Forelimb muscle (tissue), 1 donor: ENCODE measurements at regions not wholly inside any gene's neighbourhood (a gene's known extent, or its start where the extent isn't known, plus 50 kb on each side); places are given as distances from the start of the nearest gene placed in this dataset.
"Not testable (repeated sequence)": the region's sequence is repeated elsewhere in the genome, so short reads cannot be mapped to it uniquely, and the experiment has no call there.

Experiments used
- DNase-seq: peaks from one replicate; pipeline ENCODE4 v3.0.0-alpha.2; 2013; ENCODE audit warnings: low read depth

DNA sequence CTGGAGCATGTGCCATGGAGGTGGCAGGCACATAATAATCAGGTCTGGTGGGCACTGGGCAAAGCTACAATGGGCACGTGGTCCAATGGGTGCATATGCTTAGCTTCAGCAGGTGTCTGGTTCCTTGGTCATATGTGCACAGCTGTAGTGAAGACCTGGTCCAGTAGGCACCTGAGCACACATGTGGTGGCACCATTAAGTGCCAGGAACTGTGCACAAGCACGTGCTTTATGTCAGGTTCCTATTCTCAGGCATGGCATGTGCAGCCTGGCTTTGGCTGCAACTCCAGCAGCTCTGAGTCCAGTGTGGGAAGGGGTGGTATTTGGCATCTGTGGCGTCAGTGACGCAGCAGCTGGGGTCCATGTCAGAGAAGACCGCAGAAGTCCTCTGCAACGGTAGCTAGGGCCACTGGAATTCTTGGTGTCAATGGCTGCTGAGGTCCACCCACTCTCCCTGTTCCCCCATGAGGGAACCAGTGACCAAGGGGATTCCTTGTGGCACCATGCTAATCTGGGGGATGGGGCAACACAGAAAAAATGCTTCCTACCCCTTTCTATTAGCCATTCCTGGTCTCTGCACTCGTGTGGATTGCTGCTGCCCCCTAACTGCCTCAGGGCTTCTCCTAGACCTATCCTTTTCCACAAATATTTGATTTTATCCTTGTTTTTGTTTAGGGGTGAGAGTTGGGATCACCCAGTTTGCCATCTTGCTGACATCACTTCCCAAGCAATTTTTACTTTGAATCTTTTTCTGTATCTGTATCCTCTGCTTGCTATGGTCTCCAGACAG, 262.9 kb upstream of the MAP2 start:
- no peak for DNase-seq

DNA sequence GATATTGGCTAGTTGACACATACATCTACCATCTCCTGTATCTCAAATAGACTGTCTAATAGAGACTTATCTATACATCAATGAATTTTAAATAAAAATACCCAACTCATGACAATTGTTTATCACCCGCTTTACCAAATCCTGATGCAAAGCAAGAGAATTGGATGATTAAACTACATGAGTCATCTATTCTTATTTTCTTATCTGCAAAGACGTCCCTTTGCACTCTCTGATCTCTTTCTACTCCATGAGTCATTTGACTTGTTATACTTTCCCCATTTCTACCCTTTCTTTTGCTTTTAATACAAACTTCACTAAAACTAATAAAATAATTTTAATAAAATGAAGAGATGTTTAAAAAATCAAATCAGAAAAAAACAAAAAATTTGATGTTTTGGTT, 261.7 kb upstream of the MAP2 start:
- DNase-seq = no peak

DNA sequence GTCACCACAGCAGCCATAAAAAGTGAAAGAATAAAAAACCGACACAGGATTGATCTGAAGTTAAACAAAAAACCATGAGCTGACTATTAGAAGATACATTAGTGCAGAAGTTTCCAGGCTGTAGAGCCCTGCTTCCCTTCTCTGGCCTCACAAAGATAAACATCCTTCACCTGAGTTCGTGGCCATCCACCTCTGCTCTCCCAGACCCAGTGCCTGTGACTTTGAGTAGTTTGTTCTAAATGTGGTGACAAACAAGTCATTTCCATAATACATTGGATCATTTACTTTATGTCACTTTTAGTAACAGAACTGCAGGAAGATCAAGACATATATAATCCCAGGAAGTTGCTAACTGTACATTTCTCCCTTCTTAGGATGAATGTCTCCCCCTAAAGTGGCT, 241.9 kb upstream of the MAP2 start:
- no peak for DNase-seq

DNA sequence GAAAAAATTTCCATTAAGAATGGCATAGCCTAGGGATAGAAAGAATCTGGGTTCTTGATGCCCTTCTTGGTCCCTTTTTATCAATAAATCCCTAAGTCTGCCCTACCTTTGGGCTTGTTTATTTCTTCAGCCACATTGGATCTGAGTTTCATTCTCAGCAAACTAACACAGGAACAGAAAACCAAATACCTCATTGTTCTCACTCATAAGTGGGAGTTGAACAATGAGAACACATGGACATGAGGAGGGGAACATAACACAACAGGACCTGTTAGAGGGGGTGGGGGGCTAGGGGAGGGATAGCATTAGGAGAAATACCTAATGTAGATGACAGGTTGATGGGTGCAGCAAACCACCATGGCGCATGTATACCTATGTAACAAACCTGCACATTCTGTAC, 237.0 kb upstream of the MAP2 start:
- DNase-seq = not testable (repeated sequence)

DNA sequence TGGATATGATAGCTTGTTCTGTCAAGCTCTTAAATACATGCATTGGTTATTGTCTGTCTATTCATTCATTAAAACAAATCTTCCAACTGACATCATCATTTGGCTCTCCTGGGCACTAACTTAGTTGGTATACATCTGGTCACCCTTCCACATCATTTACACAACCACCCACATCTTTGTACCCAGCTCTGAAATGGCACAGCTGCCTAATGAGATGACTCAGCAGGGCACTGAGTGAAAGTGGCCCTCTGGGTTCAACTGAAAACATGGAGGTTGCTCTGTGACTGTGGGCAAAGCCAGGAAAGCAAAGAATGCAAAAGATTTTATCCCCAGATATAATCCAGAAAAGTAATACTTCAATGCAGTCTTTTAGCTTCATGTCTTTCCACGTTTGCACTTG, 234.0 kb upstream of the MAP2 start:
- no peak for DNase-seq

DNA sequence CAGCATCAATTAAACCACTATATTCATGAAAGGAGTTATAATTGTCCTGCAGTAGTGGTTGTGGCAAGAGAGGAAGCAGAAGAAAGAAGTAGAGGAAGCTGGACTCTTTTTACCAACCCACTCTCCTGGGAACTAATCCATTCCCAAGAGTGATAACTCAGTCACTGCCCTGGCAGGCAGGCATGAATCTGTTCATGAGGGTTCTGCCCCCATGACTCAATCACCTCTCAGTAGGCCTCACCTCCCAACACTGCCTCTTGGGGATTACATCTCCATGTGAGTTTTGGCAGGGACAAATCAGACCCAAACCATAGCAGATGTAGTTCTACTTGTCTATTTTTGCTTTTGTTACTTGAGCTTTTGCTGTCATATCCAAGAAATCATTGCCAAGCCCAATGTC, 232.7 kb upstream of the MAP2 start:
- DNase-seq = no peak

DNA sequence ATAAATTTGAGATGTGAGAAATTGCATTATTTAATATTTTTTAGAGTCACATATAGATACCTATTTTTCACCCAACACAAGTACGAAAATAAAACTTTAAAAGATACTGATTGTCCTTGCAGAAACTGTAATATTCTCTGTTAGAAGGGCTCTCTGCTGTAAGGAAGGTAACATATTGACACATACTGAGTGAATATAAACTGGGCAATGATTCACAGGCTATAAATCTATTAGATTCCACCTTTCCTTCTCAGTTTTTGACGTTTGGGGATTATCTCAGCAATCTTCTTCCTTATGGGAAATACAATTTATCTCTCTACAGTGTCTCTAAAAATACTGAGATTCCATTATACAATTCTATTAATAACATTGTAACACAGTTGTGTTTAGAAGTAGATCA, 229.1 kb upstream of the MAP2 start:
- DNase-seq = no peak

DNA sequence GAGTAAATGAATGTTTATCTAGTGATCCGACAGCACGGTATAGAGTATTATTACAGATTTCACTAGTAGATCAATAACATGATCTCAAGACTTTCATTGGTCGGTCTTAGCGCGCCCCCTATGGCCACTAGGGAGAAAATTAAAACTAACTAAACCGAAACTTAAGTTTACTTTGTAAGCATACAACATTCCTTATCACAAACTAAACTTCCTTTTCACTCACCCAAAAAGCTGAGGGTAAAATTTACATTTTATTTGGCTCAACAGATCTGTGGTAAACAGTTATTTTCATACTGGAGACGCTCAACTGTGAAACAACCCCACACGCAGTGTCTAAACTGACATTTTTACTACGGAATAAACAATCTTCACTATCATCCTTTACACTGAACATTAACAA, 215.6 kb upstream of the MAP2 start:
- no peak for DNase-seq

DNA sequence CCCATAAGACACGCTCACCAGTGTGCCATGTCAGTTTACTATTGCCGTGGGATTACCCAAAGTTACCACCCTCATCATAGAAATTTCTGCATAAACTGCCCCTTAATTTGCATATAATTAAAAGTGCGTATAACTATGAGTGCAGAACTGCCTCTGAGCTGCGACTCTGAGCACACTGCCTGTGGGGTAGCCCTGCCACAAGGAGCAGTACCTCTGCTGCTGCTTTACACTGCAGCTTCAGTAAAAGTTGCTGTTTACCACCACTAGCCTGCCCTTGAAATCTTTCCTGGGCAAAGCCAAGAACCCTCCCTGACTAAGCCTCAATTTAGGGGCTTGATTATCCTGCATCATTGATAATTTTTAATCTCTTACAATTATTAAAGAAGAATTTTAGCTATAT, 213.9 kb upstream of the MAP2 start:
- DNase-seq = no peak

DNA sequence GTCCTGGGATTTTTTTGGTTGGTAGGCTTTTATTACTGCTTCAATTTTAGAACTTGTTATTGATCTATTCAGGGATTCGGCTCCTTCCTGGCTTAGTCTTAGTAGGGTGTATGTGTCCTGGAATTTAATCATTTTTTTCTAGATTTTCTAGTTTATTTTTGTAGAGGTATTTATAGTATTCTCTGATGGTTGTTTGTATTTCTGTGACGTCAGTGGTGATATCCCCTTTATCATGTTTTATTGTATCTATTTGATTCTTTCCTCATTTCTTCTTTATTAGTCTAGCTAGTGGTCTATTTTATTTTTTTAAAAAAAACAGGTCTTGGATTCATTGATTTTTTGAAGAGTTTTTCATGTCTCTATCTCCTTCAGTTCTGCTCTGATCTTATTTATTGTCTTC, 193.3 kb upstream of the MAP2 start:
- no peak for DNase-seq

DNA sequence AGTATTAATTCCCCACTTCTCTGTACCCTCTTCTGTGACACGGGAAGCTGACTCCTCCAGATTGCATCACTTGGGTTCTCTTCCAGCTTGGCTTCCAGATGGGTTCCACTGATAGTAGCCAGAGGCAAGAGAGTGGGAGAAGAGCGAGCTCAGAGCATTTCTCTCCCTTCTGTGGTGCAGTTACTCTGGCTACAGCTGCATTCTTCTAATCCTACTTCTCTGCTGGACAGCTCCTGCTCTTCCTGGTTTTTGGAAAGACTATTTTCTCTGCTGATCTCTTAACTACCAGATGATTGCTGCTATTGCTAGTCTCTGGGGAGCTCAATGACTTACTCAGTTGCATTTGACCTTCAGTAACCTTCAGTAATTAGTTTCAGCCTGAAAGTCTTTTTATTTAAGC, 187.5 kb upstream of the MAP2 start:
- no peak for DNase-seq

DNA sequence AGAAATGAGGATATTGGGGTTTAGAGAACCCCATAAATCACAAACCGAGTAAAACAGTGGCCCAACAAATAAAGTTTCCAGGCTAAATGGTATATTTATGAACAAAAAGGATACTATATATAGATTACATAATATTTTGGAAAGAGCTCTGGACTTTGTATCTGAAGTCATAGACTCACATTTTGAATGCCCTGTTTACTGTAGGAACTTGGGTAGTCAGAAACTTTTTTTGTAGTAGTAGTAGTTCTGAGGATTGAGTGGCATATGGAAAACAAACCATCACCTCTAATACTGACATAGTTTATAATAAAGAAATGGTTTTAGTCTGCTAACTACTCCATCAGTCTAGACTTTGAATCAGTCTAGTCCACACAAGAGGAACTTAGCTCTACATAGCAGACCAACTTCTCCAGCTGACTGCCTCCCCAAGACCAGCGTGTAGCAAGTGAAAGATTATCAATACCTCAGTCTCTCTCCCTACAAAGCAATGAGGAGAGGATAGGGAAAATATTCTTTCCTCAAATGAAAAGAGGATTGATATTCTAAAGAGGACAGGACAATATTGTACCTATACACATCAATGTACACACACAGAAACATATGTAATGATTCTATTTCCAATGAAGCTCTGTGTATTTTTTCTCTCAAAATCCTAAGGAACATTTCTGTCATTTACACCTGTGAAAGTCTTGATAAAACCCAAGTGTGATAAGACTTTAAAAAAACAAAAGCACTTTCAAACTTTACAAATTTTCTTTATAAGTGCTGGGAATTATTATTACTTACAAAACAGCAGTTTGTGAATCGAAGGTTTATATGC, 184.9 kb upstream of the MAP2 start:
- DNase-seq = no peak

DNA sequence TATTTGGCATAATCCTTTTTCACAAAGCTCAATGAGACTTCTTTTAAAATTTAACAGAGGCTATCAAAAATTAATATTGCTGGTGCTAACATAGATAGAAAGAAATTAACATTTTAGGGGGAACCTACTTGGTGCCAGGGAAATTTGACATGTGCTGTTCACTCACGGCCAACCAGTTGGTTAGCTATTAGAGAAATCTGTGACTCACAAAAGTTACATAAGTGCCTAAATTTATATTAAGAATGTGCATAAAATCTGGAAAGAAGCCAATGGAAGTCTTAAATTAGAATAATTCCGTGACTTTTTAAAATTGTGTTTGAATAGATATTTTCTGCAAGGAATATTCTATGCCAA, 184.3 kb upstream of the MAP2 start:
- DNase-seq = no peak

DNA sequence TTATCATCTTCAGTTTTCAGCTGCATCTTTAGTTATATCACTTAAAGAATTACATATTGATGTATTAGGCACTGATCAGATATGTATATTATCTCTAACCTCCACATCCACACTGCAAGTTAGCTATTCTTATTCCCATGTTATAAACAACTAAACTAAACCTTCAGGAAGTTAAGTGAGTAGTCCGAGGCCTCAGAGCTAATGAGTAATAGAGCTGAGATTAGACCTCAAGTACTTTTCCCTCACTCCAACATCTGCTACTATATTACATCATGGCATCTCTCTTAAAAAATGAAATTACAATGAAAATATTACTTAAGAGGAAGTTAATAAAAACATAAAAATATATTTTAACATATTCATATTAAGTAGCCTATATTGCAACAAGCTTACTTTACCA, 183.6 kb upstream of the MAP2 start:
- DNase-seq = no peak

DNA sequence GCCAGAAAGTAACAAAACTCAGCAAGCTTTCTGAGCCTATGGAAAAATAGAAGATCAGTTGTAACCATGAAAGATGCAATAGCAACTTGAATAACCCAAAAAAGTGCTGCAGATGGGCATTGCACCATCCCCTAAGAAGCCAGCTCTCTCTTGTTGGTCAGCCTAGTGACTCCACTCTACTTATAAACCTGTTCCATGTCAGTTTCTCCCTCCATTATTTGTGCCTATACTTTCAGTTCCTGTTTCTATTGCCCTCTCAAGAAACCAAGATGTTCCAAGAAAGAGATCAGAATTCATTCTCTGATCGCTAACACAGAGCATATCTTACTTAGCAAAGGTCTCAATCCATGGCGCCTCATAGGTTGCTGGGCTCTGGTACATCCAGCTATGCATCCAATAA, 170.3 kb upstream of the MAP2 start:
- DNase-seq = no peak

DNA sequence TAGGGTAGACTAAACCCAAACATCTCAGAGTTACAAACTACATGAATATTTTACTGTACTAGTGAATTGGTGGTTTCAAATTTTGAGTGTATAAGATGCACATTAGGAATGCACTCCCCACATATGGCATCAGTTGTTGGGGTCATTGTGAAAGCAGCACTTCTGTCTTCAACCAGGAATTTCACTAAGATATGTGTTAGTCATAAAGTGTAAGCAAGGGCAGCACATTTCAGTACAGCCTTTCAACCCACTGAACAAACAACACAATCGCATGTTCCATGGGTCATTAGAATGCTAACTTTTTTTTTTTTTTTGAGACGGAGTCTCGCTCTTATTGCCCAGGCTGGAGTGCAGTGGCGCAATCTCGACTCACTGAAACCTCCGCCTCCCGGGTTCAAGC, 164.1 kb upstream of the MAP2 start:
- DNase-seq = no peak

DNA sequence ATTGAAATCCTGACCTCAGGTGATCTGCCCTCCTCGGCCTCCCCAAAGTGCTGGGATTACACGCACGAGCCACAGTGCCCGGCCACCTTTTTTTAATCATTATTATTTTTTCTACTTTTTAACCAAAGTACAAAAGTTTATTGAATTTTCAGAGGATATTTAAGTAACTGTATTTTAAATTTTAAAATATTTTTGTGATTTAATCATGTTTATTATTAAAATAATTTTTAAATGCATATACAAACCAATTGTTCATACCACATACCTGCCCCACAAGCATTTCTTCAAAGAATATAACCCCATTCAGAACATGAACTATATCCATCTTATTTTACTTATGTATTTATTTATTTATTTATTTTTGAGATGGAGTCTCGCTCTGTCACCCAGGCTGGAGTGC, 163.6 kb upstream of the MAP2 start:
- no peak for DNase-seq

DNA sequence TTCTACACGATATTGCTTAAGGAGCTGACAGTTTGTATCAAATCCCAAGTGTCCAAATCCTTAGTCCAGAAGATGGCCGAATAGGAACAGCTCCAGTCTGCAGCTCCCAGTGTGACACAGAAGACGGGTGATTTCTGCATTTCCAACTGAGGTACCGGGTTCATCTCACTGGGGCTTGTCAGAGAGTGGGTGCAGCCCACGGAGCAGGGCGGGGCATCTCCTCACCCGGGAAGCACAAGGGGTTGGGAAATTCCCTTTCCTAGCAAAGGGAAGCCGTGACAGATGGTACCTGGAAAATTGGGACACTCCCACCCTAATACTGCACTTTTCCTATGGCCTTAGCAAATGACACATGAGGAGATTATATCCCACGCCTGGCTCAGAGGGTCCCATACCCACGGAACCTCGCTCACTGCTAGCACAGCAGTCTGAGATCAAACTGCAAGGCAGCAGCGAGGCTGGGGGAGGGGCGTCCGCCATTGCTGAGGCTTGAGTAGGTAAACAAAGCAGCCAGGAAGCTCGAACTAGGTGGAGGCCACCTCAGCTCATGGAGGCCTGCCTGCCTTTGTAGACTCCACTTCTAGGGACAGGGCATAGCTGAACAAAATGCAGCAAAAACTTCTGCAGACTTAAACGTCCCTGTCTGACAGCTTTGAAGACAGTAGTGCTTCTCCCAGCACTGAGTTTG, 162.3 kb upstream of the MAP2 start:
- not testable (repeated sequence) for DNase-seq

DNA sequence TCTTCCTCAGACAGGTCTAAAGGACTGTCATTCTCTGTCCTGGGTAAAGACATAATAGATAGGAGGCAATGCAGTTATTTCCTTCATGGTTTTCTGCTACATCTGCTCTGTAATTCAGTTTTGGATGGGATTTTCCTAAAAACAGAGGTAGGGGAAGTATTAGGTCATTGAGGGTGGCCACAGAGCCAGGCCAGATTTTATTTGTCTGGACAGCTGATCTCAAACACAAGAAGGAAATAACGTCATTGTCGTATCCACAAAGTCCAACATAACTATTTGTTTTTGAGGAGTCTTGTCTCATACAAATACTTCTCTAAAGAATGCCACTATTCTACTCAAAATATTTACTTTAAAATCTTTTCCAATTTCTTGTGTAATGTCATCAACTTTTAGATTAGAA, 154.8 kb upstream of the MAP2 start:
- DNase-seq = no peak

DNA sequence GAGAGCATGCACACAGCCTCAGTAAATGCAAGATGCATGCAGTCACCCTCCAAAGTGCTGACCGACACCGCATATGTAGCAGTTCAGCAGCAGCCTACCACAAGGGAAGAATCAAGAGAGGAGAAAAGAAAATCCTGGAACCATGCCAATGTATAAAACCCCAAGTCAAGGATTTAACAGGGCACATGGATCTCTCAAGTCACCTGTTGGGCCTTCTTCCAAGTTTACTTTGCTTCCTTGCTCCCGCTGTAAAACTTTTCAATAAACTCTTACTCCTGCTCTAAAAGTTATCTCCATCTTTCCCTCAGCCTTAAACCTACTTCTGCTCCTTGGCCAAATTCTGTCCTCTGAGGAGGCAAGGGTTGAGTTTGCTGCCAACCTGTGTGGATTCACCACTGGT, 147.8 kb upstream of the MAP2 start:
- DNase-seq = no peak

DNA sequence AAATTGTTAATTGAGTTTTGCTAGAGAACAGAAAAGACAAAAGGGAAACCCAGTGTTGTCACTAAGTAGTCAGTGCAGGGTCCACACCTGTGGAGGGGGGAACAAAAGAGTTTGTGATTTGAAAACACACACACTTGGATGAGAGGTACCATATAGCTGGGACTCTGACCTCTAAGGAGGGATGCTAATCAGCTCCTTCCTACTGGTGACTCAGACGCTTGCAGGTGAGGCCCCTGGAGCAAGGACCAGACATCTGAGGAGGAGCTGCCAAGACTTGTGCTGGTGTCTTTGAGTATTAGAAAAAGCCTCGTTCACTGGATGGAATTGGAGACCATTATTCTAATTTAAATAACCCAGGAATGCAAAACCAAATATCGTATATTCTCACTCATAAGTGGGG, 146.4 kb upstream of the MAP2 start:
- no peak for DNase-seq

DNA sequence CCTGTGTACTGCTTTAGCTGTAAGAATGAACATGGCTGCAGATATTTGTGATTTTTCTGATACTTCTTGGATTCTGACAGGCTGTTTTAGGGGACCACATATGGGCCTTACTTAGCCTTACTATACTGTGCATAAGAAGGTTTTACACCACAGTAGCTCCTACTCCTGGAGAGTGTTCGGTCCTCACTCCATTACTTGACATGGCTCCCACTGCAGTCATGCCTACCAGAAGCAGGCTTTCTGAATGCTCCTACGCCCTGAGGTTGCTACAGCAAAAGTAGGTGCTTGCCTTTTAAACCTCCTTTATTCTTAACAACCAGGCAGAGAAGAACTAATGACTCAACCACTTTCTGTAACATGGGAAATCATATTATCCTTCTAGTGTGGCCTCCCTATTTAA, 125.2 kb upstream of the MAP2 start:
- DNase-seq = no peak

DNA sequence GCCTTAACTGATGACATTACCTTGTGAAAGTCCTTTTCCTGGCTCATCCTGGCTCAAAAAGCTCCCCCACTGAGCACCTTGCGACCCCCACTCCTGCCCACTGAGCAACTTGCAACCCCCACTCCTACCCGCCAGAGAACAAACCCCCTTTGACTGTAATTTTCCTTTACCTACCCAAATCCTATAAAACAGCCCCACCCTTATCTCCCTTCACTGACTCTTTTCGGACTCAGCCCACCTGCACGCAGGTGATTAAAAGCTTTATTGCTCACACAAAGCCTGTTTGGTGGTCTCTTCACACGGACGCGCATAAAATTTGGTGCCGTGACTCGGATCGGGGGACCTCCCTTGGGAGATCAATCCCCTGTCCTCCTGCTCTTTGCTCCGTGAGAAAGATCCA, 124.4 kb upstream of the MAP2 start:
- DNase-seq = not testable (repeated sequence)
